ENCODE measurements at regions not wholly inside any gene's neighbourhood (a gene's known extent, or its start where the extent isn't known, plus 50 kb on each side); places are given as distances from the start of the nearest gene placed in this dataset.

DNA sequence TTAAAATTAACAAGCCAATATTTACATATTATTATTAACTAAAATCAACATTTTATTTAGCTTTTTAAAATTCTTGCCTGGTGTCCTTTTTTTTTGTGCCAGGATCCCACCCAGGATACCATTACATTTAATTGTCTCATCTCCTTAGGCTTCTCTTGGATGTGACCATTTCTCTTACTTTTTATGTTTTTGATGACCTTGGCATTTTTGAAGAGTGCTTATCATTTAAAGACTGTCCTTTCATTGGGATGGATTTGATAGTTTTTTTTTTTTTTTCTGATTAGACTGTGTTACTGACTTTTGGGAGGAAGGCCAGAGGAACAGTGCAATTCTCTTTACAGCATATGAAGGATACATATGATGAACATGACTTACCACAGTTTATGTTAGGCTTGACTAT lies 181.4 kb upstream of the SMIM30 start:
- CTCF ChIA-PET = interaction anchor here (0.7 kb wide), 1 partner anchor 30 kb away, joined by 3 read pairs; no protein-coding TSS in a partner anchor
- TF ChIP-seq, protein P1, sequence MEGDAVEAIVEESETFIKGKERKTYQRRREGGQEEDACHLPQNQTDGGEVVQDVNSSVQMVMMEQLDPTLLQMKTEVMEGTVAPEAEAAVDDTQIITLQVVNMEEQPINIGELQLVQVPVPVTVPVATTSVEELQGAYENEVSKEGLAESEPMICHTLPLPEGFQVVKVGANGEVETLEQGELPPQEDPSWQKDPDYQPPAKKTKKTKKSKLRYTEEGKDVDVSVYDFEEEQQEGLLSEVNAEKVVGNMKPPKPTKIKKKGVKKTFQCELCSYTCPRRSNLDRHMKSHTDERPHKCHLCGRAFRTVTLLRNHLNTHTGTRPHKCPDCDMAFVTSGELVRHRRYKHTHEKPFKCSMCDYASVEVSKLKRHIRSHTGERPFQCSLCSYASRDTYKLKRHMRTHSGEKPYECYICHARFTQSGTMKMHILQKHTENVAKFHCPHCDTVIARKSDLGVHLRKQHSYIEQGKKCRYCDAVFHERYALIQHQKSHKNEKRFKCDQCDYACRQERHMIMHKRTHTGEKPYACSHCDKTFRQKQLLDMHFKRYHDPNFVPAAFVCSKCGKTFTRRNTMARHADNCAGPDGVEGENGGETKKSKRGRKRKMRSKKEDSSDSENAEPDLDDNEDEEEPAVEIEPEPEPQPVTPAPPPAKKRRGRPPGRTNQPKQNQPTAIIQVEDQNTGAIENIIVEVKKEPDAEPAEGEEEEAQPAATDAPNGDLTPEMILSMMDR (IDR thresholded peaks at IDR 0.05; ENCODE audit: unreplicated experiment) = no peak
- Mint-ChIP-seq H3K27ac (ENCODE audit: unreplicated experiment) (no peak overlapping the region), H3K9me3 (ENCODE audit: low read depth, unreplicated experiment) (peaks cover 14% of the 10 kb centered on the region), H3K36me3 (ENCODE audit: insufficient read depth, unreplicated experiment) (no peaks in the 10 kb centered on the region), H3K4me3 (ENCODE audit: low read depth, unreplicated experiment) (no peak overlapping the region), H3K27me3 (ENCODE audit: unreplicated experiment) (no peaks in the 10 kb centered on the region), H3K4me1 (ENCODE audit: low read depth, unreplicated experiment) (no peaks in the 10 kb centered on the region)
- intact Hi-C loops (cut with micrococcal nuclease; ENCODE audit: unreplicated experiment) = no loop called here
- no peak for DNase-seq
- no TSS peak for BruUV-seq (replicated peaks)

DNA sequence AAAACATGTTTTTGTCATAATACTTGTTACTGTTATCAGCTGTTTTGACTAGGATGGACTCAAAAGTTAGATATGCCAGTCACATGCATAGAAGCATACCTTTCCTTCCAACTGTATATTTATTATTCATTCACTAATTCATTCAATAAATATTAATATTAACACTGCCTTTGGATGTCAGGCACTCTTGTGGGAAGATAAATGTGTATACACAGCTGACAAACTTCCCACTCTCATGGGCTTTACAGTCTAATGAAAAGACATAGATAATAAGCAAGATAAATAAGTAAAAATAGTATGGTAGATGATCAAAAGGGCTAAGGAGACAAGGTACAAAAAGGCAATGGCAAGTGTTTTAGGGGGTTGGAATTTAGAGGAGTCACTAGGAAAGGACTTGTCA lies 180.1 kb upstream of the SMIM30 start:
- no peak for DNase-seq
- intact Hi-C loops (cut with micrococcal nuclease; ENCODE audit: unreplicated experiment) = no loop called here
- no peaks in the 10 kb centered on the region for H3K27me3 Mint-ChIP-seq (ENCODE audit: unreplicated experiment)
- H3K9me3 Mint-ChIP-seq (ENCODE audit: low read depth, unreplicated experiment) = peaks cover 14% of the 10 kb centered on the region
- no TSS peak for BruUV-seq (replicated peaks)
- no peaks in the 10 kb centered on the region for H3K4me1 Mint-ChIP-seq (ENCODE audit: low read depth, unreplicated experiment)
- CTCF ChIA-PET = no interaction called here
- H3K36me3 Mint-ChIP-seq (ENCODE audit: insufficient read depth, unreplicated experiment) = no peaks in the 10 kb centered on the region
- no peak overlapping the region for H3K27ac Mint-ChIP-seq (ENCODE audit: unreplicated experiment)
- TF ChIP-seq, protein P1 (IDR thresholded peaks at IDR 0.05; ENCODE audit: unreplicated experiment) = no peak
- no peak overlapping the region for H3K4me3 Mint-ChIP-seq (ENCODE audit: low read depth, unreplicated experiment)

DNA sequence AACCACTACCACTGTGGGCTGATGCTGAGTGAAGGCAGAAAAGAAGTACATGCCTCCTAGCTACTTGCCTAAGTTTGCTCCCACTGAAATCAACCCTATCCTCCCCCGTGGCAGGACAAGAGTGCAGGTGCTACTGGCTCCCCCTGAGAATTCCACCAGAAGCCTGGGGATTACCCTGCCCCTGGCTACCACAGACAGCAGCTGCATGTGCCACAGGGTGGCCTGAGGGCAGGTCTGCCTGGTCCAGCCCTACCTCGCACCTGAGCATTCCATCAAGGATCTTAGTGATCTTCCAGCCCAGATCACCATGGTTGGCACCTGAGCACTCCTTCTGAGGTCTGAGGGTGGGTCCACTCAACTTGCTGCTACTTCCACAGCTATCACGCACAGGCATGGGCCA lies 176.4 kb upstream of the SMIM30 start:
- intact Hi-C loops (cut with micrococcal nuclease; ENCODE audit: unreplicated experiment) = no loop called here
- H3K27ac Mint-ChIP-seq (ENCODE audit: unreplicated experiment) = no peak overlapping the region
- H3K36me3 Mint-ChIP-seq (ENCODE audit: insufficient read depth, unreplicated experiment) = no peaks in the 10 kb centered on the region
- no peak for DNase-seq
- TF ChIP-seq, protein P1 (IDR thresholded peaks at IDR 0.05; ENCODE audit: unreplicated experiment) = no peak
- CTCF ChIA-PET = no interaction called here
- H3K9me3 Mint-ChIP-seq (ENCODE audit: low read depth, unreplicated experiment) = peaks cover 5% of the 10 kb centered on the region
- BruUV-seq (replicated peaks) = no TSS peak
- no peaks in the 10 kb centered on the region for H3K27me3 Mint-ChIP-seq (ENCODE audit: unreplicated experiment)
- no peak overlapping the region for H3K4me3 Mint-ChIP-seq (ENCODE audit: low read depth, unreplicated experiment)
- H3K4me1 Mint-ChIP-seq (ENCODE audit: low read depth, unreplicated experiment) = no peaks in the 10 kb centered on the region

DNA sequence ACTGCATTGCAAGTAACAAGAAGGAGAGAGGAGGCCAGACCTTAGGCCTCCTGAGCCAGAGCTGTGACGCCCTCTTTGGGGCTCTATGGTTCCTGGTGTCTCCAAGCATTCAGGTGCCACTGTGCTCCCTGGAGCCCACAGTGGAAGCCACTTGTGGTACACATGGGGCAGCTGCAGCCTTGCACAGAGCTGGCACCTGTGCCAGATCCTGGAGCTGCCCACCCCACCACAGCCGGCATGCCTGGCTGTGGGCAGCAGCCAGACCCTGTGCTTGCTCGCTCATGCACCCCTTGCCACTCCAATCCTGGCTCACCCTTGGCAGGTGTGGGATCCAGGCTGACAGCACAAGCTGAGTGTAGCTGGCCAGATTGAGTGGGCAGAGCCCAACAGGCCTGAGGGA lies 173.8 kb upstream of the SMIM30 start:
- Mint-ChIP-seq H3K9me3 (ENCODE audit: low read depth, unreplicated experiment) (peaks cover under 1% of the 10 kb centered on the region), H3K4me1 (ENCODE audit: low read depth, unreplicated experiment) (no peaks in the 10 kb centered on the region), H3K36me3 (ENCODE audit: insufficient read depth, unreplicated experiment) (no peaks in the 10 kb centered on the region), H3K27me3 (ENCODE audit: unreplicated experiment) (no peaks in the 10 kb centered on the region), H3K27ac (ENCODE audit: unreplicated experiment) (no peak overlapping the region), H3K4me3 (ENCODE audit: low read depth, unreplicated experiment) (no peak overlapping the region)
- TF ChIP-seq, protein P1 (IDR thresholded peaks at IDR 0.05; ENCODE audit: unreplicated experiment) = no peak
- DNase-seq = no peak
- CTCF ChIA-PET = no interaction called here
- no TSS peak for BruUV-seq (replicated peaks)
- intact Hi-C loops (cut with micrococcal nuclease; ENCODE audit: unreplicated experiment) = no loop called here

DNA sequence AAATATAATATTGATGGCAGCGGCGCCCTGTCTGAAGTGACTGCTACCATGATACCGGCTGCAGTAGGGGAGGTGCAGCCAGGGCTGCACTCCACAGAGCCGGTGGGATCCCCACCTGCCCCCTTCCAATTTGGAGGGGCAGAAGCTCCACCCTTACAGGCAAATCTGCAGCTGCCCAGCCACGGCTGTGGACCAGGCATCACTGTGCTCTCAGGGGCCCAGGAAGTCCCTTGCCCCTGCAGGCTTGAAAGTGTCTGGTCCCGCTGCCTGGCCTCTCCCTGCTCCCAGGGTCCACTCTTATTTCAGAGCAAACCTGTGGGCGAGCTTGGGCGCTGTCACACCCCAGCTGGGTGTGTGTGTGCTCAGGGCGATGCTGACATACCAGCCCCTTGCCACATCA lies 172.7 kb upstream of the SMIM30 start:
- Mint-ChIP-seq H3K4me3 (ENCODE audit: low read depth, unreplicated experiment) (no peak overlapping the region), H3K4me1 (ENCODE audit: low read depth, unreplicated experiment) (no peaks in the 10 kb centered on the region), H3K36me3 (ENCODE audit: insufficient read depth, unreplicated experiment) (no peaks in the 10 kb centered on the region), H3K27me3 (ENCODE audit: unreplicated experiment) (no peaks in the 10 kb centered on the region), H3K9me3 (ENCODE audit: low read depth, unreplicated experiment) (no peaks in the 10 kb centered on the region), H3K27ac (ENCODE audit: unreplicated experiment) (no peak overlapping the region)
- CTCF ChIA-PET = no interaction called here
- no TSS peak for BruUV-seq (replicated peaks)
- no peak for DNase-seq
- TF ChIP-seq, protein P1 (IDR thresholded peaks at IDR 0.05; ENCODE audit: unreplicated experiment) = no peak
- intact Hi-C loops (cut with micrococcal nuclease; ENCODE audit: unreplicated experiment) = no loop called here

All from Calu3 (cell line).